ENCODE measurements at regions not wholly inside any gene's neighbourhood (a gene's known extent, or its start where the extent isn't known, plus 50 kb on each side); places are given as distances from the start of the nearest gene placed in this dataset.

- Histone ChIP-seq H3K9ac (ENCODE audit: extremely low read depth, low read length, poor library complexity, severe bottlenecking) (no peak overlapping the region), H3K36me3 (ENCODE audit: control insufficient read depth, insufficient read depth, low read length) (no peaks in the 10 kb centered on the region), H3K27ac (ENCODE audit: low read depth, low read length) (no peak overlapping the region), H3K27me3 (ENCODE audit: control insufficient read depth, insufficient read depth, low read length, poor library complexity, severe bottlenecking) (no peaks in the 10 kb centered on the region), H3K4me3 (ENCODE audit: low read length) (no peak overlapping the region), H3K4me1 (ENCODE audit: control insufficient read depth, insufficient read depth, low read length) (no peaks in the 10 kb centered on the region), H3K9me3 (ENCODE audit: control insufficient read depth, low read length) (no peaks in the 10 kb centered on the region)
- Mint-ChIP-seq H3K4me3 (no peak overlapping the region), H3K9me3 (no peaks in the 10 kb centered on the region), H3K27ac (no peak overlapping the region), H3K4me1 (no peaks in the 10 kb centered on the region), H3K27me3 (ENCODE audit: insufficient read depth) (no peaks in the 10 kb centered on the region), H3K36me3 (ENCODE audit: low read depth) (no peaks in the 10 kb centered on the region)
- no peak for DNase-seq
- no CpG with 5 or more reads among the region's 1 CpG for WGBS, 2 experiments (ENCODE audit: insufficient coverage in 1 of 2, insufficient read length in 1 of 2)
- TF ChIP-seq, protein P1, sequence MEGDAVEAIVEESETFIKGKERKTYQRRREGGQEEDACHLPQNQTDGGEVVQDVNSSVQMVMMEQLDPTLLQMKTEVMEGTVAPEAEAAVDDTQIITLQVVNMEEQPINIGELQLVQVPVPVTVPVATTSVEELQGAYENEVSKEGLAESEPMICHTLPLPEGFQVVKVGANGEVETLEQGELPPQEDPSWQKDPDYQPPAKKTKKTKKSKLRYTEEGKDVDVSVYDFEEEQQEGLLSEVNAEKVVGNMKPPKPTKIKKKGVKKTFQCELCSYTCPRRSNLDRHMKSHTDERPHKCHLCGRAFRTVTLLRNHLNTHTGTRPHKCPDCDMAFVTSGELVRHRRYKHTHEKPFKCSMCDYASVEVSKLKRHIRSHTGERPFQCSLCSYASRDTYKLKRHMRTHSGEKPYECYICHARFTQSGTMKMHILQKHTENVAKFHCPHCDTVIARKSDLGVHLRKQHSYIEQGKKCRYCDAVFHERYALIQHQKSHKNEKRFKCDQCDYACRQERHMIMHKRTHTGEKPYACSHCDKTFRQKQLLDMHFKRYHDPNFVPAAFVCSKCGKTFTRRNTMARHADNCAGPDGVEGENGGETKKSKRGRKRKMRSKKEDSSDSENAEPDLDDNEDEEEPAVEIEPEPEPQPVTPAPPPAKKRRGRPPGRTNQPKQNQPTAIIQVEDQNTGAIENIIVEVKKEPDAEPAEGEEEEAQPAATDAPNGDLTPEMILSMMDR (conservative IDR thresholded peaks at IDR 0.05), result no peak
Observed at GRCh38 chrX:116872931-116873330, 410.2 kb upstream of the CT83 start.

DNA sequence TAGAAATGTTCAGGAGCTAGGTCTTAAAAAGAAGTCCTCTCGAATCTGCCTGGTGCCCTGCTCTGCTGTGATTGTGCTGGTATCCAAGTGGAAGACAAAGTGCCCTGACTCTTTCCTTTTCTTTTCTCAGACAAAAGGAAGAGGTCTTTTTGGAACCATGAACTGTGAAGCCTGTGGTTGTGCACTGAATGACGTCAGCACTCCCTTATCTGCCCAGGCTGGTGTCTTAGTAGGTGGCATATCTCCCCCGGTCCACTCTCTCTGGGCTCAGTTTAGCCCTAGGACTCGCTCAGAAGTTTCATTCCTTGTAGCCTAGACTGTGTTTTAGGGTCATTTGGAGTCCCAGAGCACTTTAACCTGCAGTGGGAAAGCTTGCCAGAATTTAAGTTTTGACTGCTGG, 400.3 kb upstream of the CT83 start:
- TF ChIP-seq, protein P1 (conservative IDR thresholded peaks at IDR 0.05), result no peak
- Mint-ChIP-seq H3K36me3 (ENCODE audit: low read depth) (peaks cover 6% of the 10 kb centered on the region), H3K4me1 (peaks cover 21% of the 10 kb centered on the region), H3K4me3 (no peak overlapping the region), H3K9me3 (peaks cover 2% of the 10 kb centered on the region), H3K27me3 (ENCODE audit: insufficient read depth) (no peaks in the 10 kb centered on the region), H3K27ac (no peak overlapping the region)
- no peak overlapping the region for H3K9ac ChIP-seq (ENCODE audit: extremely low read depth, low read length, poor library complexity, severe bottlenecking)
- no peak overlapping the region for H3K27ac ChIP-seq (ENCODE audit: low read depth, low read length)
- H3K36me3 ChIP-seq (ENCODE audit: control insufficient read depth, insufficient read depth, low read length), result no peaks in the 10 kb centered on the region
- H3K9me3 ChIP-seq (ENCODE audit: control insufficient read depth, low read length), result no peaks in the 10 kb centered on the region
- 86% methylated on average over 4 of the region's 4 CpGs; no CpG with 5 or more reads in 1 of the 2 experiments for WGBS, 2 experiments (ENCODE audit: insufficient coverage in 1 of 2, insufficient read length in 1 of 2)
- H3K27me3 ChIP-seq (ENCODE audit: control insufficient read depth, insufficient read depth, low read length, poor library complexity, severe bottlenecking), result no peaks in the 10 kb centered on the region
- H3K4me1 ChIP-seq (ENCODE audit: control insufficient read depth, insufficient read depth, low read length), result no peaks in the 10 kb centered on the region
- DNase-seq, result no peak
- H3K4me3 ChIP-seq (ENCODE audit: low read length), result no peak overlapping the region

DNA sequence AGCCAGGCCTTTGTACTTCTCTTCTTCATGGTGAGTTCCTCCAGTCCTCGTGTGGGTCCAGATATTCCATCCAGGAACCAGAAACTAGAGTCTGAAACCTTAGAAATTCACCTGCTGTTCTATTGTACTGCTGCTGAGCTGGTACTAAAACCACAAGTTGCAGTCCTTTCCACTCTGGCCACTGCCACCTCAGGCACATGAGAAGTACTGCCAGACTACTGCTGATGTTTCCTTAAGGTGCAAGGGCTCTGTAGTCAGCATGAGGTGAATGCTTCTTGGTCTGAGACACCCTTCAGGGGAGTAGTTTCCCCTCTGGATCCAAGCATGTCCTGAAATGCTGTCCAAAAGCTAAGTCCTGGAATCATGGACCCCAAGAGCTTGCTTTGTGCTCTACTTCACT, 399.6 kb upstream of the CT83 start:
- no peak overlapping the region for H3K27ac ChIP-seq (ENCODE audit: low read depth, low read length)
- Mint-ChIP-seq H3K4me1 (peaks cover 21% of the 10 kb centered on the region), H3K4me3 (no peak overlapping the region), H3K9me3 (peaks cover 2% of the 10 kb centered on the region), H3K36me3 (ENCODE audit: low read depth) (peaks cover 6% of the 10 kb centered on the region), H3K27me3 (ENCODE audit: insufficient read depth) (no peaks in the 10 kb centered on the region), H3K27ac (no peak overlapping the region)
- no peak overlapping the region for H3K4me3 ChIP-seq (ENCODE audit: low read length)
- no peak overlapping the region for H3K9ac ChIP-seq (ENCODE audit: extremely low read depth, low read length, poor library complexity, severe bottlenecking)
- no peaks in the 10 kb centered on the region for H3K9me3 ChIP-seq (ENCODE audit: control insufficient read depth, low read length)
- H3K4me1 ChIP-seq (ENCODE audit: control insufficient read depth, insufficient read depth, low read length), result no peaks in the 10 kb centered on the region
- DNase-seq, result no peak
- H3K27me3 ChIP-seq (ENCODE audit: control insufficient read depth, insufficient read depth, low read length, poor library complexity, severe bottlenecking), result no peaks in the 10 kb centered on the region
- WGBS, 2 experiments (ENCODE audit: insufficient coverage in 1 of 2, insufficient read length in 1 of 2), result 90% methylated on average over 1 of the region's 1 CpG; no CpG with 5 or more reads in 1 of the 2 experiments
- no peaks in the 10 kb centered on the region for H3K36me3 ChIP-seq (ENCODE audit: control insufficient read depth, insufficient read depth, low read length)
- TF ChIP-seq, protein P1 (conservative IDR thresholded peaks at IDR 0.05), result no peak
